Keratinocyte (primary cell): ENCODE measurements at regions not wholly inside any gene's neighbourhood (a gene's known extent, or its start where the extent isn't known, plus 50 kb on each side); places are given as distances from the start of the nearest gene placed in this dataset.

Experiments
- DNase-seq: peaks from one replicate; pipeline ENCODE4 v3.0.0-alpha.2; 2011; ENCODE audit warnings: low read depth, missing footprints, low spot score
- FAIRE-seq: peaks from 2 replicates; lab custom pipeline; 2011; peaks lifted over from hg19 to GRCh38; lab: Jason Lieb, UNC
- H2AFZ ChIP-seq: 2 replicates; pipeline ENCODE4 v1.6.0; 2012; ENCODE audit warnings: low read length, control low read depth, inconsistent platforms; ENCODE audit not compliant: control insufficient read depth
- H3K27ac ChIP-seq: 2 replicates; pipeline ENCODE4 v1.5.1; 2011; ENCODE audit warnings: low read length; ENCODE audit not compliant: control insufficient read depth, insufficient read depth
- H3K27me3 ChIP-seq: 3 replicates; pipeline ENCODE4 v1.6.0; 2011; ENCODE audit warnings: low read length; ENCODE audit not compliant: control insufficient read depth, insufficient read depth; ENCODE audit errors: extremely low read depth
- H3K36me3 ChIP-seq, 2 experiments: 2 replicates in 1 of 2; 3 replicates in 1 of 2; pipeline ENCODE4 v1.5.1; 2011; ENCODE audit warnings: low read length in 2 of 2, mild to moderate bottlenecking in 1 of 2; ENCODE audit not compliant: control insufficient read depth in 2 of 2, insufficient read depth in 2 of 2; ENCODE audit errors: extremely low read depth in 1 of 2
- H3K4me1 ChIP-seq: 3 replicates; pipeline ENCODE4 v1.5.1; 2011; ENCODE audit warnings: low read length; ENCODE audit not compliant: control insufficient read depth, insufficient read depth; ENCODE audit errors: extremely low read depth
- H3K4me2 ChIP-seq: 3 replicates; pipeline ENCODE4 v1.6.0; 2011; ENCODE audit warnings: low read depth, low read length; ENCODE audit not compliant: control insufficient read depth, insufficient read depth; ENCODE audit errors: extremely low read depth
- H3K4me3 ChIP-seq, 3 experiments: fragments of 200-600 bp in 1 of 3; sonication (generic) in 1 of 3; 2 replicates in 2 of 3; 3 replicates in 1 of 3; pipeline ENCODE4 v1.5.1; 2011 to 2016; ENCODE audit warnings: low read length in 3 of 3, mild to moderate bottlenecking in 3 of 3, control low read depth in 2 of 3, inconsistent platforms in 1 of 3, low read depth in 1 of 3, mixed read lengths in 1 of 3, mixed run types in 1 of 3, moderate library complexity in 1 of 3; ENCODE audit not compliant: control insufficient read depth in 2 of 3, insufficient read depth in 2 of 3; ENCODE audit errors: extremely low read depth in 1 of 3
- H3K79me2 ChIP-seq: 2 replicates; pipeline ENCODE4 v1.6.0; 2012; ENCODE audit warnings: low read length; ENCODE audit not compliant: control insufficient read depth, insufficient read depth
- H3K9ac ChIP-seq: 3 replicates; pipeline ENCODE4 v1.6.0; 2011; ENCODE audit warnings: low read length; ENCODE audit not compliant: control insufficient read depth, insufficient read depth; ENCODE audit errors: extremely low read depth
- H3K9me1 ChIP-seq: 3 replicates; pipeline ENCODE4 v1.6.0; 2011; ENCODE audit warnings: low read length; ENCODE audit not compliant: control insufficient read depth, insufficient read depth; ENCODE audit errors: extremely low read depth
- H3K9me3 ChIP-seq: 2 replicates; pipeline ENCODE4 v1.5.1; 2012; ENCODE audit warnings: low read depth, low read length; ENCODE audit not compliant: control insufficient read depth
- H4K20me1 ChIP-seq: 3 replicates; pipeline ENCODE4 v1.6.0; 2011; ENCODE audit warnings: low read length; ENCODE audit not compliant: control insufficient read depth, insufficient read depth; ENCODE audit errors: extremely low read depth
- EZH2 ChIP-seq: IDR thresholded peaks from one replicate; pipeline ENCODE4 v1.6.1; 2012; ENCODE audit warnings: inconsistent platforms, mild to moderate bottlenecking, low read length, moderate library complexity
- dilution Hi-C: fragments of 300-500 bp; cut with MboI; formaldehyde crosslinking; loops from one replicate; pipeline ENCODE4 v1.7.0; 2020; ENCODE audit warnings: low sequenced_read_pairs; ENCODE audit not compliant: extremely low pct_ligation_motif_present
- TF ChIP-seq, protein P1 (sequence below), 3 experiments: IDR thresholded peaks in 1 of 3; conservative IDR thresholded peaks in 1 of 3; optimal IDR thresholded peaks in 1 of 3; 2 replicates in 2 of 3; 3 replicates in 1 of 3; pipeline versions ENCODE3 to v1.5.1; 2011; ENCODE audit warnings: low read length in 3 of 3, mild to moderate bottlenecking in 3 of 3, moderate library complexity in 2 of 3, control low read depth in 1 of 3, inconsistent platforms in 1 of 3; ENCODE audit not compliant: insufficient read depth in 2 of 3; ENCODE audit errors: extremely low read depth in 1 of 3

DNA sequence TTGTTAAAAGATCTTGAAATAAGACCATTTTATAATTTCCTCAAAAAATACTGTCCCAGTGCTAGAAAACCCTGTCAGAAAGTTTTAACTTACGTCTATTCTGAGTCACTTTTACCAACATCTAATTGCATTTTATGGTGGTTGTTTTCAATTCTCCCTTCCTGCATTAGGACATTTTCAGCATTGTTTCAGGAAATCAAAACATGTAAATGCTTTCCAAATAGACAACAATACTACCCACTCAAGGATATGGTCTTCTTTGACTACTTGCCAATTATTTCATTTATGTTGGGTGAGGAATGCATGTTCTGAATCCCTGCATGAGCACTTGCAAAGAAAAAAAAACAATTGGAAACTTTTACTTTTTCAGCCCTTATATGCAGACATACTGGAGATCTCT is 284.6 kb upstream of the PDE4D start:
- Histone ChIP-seq H3K36me3 (no peaks in the 10 kb centered on the region), H3K79me2 (no peaks in the 10 kb centered on the region), H3K27ac (no peak overlapping the region), H3K4me3 (no peak overlapping the region), H2AFZ (no peak overlapping the region), H4K20me1 (no peaks in the 10 kb centered on the region), H3K4me1 (no peaks in the 10 kb centered on the region), H3K9me3 (no peaks in the 10 kb centered on the region), H3K9ac (no peak overlapping the region), H3K4me2 (no peak overlapping the region), H3K9me1 (no peaks in the 10 kb centered on the region), H3K27me3 (no peaks in the 10 kb centered on the region)
- no peak for DNase-seq
- TF ChIP-seq, protein P1, sequence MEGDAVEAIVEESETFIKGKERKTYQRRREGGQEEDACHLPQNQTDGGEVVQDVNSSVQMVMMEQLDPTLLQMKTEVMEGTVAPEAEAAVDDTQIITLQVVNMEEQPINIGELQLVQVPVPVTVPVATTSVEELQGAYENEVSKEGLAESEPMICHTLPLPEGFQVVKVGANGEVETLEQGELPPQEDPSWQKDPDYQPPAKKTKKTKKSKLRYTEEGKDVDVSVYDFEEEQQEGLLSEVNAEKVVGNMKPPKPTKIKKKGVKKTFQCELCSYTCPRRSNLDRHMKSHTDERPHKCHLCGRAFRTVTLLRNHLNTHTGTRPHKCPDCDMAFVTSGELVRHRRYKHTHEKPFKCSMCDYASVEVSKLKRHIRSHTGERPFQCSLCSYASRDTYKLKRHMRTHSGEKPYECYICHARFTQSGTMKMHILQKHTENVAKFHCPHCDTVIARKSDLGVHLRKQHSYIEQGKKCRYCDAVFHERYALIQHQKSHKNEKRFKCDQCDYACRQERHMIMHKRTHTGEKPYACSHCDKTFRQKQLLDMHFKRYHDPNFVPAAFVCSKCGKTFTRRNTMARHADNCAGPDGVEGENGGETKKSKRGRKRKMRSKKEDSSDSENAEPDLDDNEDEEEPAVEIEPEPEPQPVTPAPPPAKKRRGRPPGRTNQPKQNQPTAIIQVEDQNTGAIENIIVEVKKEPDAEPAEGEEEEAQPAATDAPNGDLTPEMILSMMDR (optimal IDR thresholded peaks at IDR 0.05 in 1 of 3, IDR thresholded peaks at IDR 0.05 in 1 of 3, conservative IDR thresholded peaks at IDR 0.05 in 1 of 3; ENCODE audit: extremely low read depth in 1 of 3, insufficient read depth in 2 of 3, low read length in 3 of 3) = no peak
- no peak for TF ChIP-seq EZH2
- dilution Hi-C loops = no loop called here
- no peak for FAIRE-seq

GRCh38 chr5:60177596-60177995 is 284.1 kb upstream of the PDE4D start:
- H3K9ac ChIP-seq = no peak overlapping the region
- DNase-seq (no peak), FAIRE-seq (no peak)
- H3K4me1 ChIP-seq = no peaks in the 10 kb centered on the region
- H3K9me3 ChIP-seq = no peaks in the 10 kb centered on the region
- TF ChIP-seq, protein P1 (optimal IDR thresholded peaks at IDR 0.05 in 1 of 3, IDR thresholded peaks at IDR 0.05 in 1 of 3, conservative IDR thresholded peaks at IDR 0.05 in 1 of 3; ENCODE audit: extremely low read depth in 1 of 3, insufficient read depth in 2 of 3, low read length in 3 of 3) = no peak
- TF ChIP-seq EZH2 = no peak
- no peaks in the 10 kb centered on the region for H3K36me3 ChIP-seq
- H3K4me3 ChIP-seq = no peak overlapping the region
- no peaks in the 10 kb centered on the region for H3K79me2 ChIP-seq
- no peak overlapping the region for H3K4me2 ChIP-seq
- no peak overlapping the region for H2AFZ ChIP-seq
- H3K27me3 ChIP-seq = no peaks in the 10 kb centered on the region
- H3K27ac ChIP-seq = no peak overlapping the region
- no peaks in the 10 kb centered on the region for H3K9me1 ChIP-seq
- dilution Hi-C loops = no loop called here
- no peaks in the 10 kb centered on the region for H4K20me1 ChIP-seq
